GM18858 (cell line): ENCODE measurements at regions not wholly inside any gene's neighbourhood (a gene's known extent, or its start where the extent isn't known, plus 50 kb on each side); places are given as distances from the start of the nearest gene placed in this dataset.

Experiments used
- ATAC-seq: cut with Tn5 transposase; IDR thresholded peaks from one replicate; pipeline ENCODE4 v1.9.1; 2021; ENCODE audit not compliant: unreplicated experiment

- ATAC-seq: no peak
These were observed 552.6 kb downstream of the MRPL39 start for GRCh38 chr21:25054689-25055088.

- peak; percentile 95 for ATAC-seq
These were observed 567.6 kb downstream of the MRPL39 start for GRCh38 chr21:25039461-25040380.

DNA sequence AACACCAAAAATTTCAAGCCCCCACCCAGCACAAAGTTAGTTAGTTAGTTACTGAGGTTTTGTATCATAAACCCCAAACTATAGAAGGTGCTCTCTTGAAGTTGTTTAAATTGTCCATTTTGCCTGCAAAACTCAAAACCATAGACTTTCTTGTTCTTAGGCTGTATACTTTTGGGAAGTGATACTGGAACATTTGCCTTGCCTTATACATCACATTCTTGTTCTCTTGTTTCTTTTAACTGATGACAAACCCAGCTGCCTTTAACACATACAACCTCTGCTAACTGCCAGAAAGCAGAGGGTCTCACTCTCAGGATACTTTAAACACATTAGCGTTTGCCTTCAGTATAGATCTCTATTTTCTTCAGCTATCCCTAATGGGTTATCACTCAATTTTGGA lies 570.5 kb downstream of the MRPL39 start:
- ATAC-seq: no peak

DNA sequence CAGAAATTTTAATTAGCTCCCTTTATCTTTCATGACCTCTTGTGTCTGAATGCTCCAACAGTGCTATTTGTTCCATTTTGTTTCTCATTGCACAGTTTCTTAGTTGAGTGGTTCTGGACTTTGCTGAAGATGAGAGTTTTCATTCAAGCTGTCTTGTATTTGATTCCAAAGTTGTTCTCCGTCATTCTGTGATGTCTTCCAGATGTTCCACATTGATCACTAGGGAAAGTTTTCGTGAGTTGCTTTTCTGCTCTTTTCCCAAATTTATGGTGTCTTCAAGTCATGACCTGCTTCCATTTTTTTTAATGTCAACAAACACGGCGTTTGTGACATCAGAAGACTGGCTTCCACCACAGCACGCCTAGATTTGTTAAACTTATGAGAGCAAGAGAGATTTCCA lies 575.5 kb downstream of the MRPL39 start:
- ATAC-seq: no peak

- no peak for ATAC-seq
These were observed 577.7 kb downstream of the MRPL39 start for GRCh38 chr21:25029580-25029979.

- no peak for ATAC-seq
These were observed 581.7 kb downstream of the MRPL39 start for GRCh38 chr21:25025596-25025995.

DNA sequence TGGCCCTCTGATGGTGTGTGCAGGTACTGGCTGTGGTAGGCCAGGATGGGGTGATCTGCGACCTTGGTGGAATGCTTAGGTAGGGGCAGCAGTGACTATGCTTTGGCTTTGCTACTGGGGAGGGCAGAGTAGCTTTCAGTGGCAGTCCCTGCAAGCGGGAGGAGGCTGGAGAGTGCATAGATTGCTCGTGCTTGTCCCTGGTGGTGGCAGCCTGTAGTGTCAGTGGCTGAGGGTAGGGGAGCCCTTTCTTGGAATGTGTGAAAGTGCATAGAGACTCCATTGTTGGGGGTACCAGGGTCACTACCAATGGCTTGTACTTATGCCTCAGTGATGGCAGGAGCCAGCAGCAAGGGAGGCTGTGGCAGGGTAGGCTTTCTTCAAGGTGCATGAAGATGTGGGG lies 582.6 kb downstream of the MRPL39 start:
- ATAC-seq: no peak

DNA sequence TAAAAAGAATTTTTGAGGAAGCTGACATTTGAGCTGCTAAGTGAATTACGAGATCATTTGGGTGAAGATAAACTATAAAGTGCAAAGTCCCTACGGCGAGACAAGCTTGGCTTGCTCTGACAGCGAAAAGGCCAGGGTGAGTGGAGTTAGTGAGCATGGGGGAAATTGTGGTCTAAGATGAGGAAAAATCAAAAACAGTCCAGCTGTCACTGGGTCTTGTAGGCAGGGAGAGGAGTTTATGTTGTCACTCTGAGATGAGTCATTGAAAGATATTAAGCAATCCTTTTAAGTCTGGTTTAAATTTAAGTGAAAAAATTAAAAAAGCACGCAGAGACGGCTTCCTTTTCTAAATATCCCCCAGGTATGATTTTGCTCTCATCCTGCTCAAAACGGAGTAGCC lies 601.9 kb downstream of the MRPL39 start:
- ATAC-seq: no peak

DNA sequence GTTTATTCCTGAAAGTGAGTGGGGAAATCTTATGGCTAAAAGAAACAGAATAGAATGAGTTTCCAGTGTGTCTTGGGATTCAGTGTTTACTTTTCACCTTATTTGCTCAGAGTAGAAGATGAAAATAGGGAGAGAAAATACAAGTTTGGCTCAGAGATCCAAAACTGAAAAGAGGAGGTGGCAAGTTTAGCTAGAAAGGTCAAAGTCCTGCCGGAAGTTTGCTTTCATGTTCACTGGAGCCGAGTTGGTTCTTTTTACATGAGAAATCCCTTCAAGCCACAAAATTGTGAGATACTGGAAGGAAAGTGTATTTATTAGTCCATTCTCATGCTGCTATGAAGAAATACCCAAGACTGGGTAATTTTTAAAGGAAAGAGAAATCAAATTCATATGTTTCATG lies 604.6 kb downstream of the MRPL39 start:
- no peak for ATAC-seq

DNA sequence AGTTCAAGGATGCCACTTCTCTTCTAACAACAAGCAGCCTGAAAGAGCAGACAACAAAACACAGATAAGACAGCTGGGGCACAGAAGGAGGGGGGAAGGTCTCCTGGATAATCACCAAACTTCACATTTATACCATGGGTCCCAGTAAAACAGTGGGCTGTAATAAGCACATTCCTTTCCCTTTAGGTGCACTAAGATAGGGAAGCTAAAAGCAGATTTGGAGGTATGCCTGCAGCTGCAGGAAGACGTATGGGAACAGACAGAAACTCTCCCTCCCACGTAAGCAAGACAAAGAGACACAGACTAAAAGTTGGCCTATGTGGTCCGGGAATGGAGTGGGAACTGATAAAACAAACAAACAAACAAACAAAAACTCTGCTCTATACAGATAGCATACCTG lies 612.1 kb downstream of the MRPL39 start:
- no peak for ATAC-seq

- ATAC-seq: no peak
These were observed 612.6 kb downstream of the MRPL39 start for GRCh38 chr21:24994717-24995116.

DNA sequence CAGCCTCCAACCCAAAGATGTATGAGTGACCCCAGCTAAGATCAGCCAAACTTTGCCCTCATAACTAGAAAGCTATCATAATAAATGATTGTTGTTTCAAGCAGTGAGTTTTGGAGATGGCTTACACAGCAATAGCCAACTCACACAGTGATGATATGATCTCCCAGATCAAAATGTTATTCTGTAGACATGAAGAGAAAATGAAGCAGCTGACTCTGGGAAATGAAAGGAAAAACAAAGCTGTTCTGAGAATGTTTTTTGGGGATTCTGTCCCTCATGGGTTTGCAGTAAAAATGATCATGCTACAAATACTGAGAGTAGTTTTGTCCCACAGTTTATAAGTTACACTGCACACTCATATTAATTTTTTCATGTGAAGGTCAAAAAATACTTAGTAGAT lies 617.8 kb downstream of the MRPL39 start:
- ATAC-seq: no peak

GRCh38 chr21:24988941-24989340 lies 618.3 kb downstream of the MRPL39 start:
- no peak for ATAC-seq

DNA sequence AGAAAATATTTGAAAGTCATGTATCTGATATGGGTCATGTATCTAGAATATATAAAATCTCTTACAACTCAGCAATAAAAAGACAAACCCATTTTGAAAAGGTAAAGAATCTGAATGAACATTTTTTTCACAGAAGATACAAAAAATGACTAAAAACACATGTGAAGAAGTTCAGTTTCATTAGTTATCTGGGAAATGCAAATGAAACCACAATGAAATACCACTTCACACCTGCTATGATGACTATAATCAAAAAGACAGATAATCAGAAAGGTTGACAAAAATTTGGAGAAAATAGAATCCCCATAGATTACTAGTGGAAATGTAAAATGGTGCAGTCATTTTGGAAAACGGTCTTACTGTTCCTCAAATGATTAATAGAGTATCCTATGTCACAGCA lies 631.0 kb downstream of the MRPL39 start:
- ATAC-seq: peak; percentile 86

DNA sequence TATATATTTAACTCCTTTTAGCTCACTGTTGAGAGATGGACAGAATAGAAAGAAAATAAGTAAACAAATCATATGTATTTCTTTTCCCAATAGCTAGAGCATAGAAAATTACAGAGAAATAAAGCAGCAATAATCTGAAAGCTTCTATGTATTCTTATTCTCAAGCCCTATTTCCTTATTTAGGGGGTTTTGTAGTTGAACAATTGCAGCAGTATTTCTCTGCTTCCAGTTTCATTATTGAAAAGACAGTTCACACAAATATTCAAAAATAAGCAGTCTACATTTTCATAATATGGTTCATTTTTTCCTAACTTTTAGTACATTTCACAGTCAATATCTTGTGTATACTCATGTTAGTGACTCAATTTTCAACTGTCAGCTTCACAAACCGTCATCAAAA lies 638.2 kb downstream of the MRPL39 start:
- no peak for ATAC-seq

GRCh38 chr21:24955275-24955961 lies 651.9 kb downstream of the MRPL39 start:
- ATAC-seq: peak; percentile 93

DNA sequence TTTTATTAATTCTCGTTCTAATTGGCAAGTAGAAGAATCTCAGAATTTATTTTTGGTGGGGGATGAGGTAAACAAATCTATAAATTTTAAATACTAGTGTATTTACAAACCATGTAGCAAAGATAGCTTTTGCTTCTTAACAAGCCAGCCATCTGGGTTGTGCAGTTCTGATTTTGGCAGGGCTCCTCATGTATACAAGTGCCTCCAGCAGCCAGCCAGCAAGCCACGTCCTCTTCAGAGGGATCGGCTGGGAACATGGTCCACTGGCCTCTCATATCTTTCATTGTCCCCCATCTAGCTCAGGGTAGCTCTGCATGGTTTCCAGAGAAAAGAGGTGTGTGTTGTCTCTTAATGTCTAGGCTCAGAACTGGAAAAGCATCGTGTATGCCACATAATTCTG lies 659.1 kb downstream of the MRPL39 start:
- ATAC-seq: no peak

GRCh38 chr21:24945910-24946309 lies 661.4 kb downstream of the MRPL39 start:
- ATAC-seq: no peak

DNA sequence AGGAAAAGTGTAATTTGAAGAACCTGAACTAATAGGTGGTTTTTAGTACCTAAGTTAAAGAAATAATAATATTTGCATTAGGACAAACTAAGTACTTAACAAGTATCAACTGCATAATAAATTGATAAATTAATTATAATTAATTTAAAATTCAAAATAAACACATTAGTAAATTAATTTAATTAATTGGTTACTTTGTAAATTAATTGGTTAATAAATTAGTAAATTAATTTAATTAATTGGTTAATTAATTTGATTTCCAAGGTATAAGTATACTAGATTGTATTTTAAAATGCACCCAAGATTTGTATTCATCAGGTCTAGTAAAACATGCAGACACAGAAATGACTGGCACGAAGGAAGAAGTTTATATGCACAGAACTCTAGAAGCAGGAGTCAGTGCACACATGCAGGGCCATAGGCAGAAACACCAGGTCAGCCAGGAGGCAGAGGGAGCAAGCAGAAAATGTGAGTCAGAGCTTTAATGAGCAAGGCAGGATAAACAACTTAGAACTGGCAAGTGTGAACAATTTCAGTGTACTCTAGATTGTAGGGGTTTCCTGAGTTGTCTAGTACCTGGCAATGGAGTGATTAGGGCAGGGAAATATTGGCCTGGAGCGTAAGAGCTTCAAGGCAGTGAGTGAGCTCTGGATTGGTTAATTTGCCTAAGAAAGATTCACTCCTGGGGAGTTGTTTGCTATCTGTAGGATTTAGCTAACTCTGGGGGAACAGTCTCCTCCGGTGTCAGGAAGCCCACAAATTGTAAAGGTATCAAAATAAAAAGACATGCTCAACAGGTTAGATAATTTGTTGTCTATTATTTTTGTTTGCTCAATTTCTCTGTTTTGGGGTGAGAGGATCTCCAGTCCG lies 665.7 kb downstream of the MRPL39 start:
- ATAC-seq: no peak

GRCh38 chr21:24939291-24939690 lies 668.0 kb downstream of the MRPL39 start:
- ATAC-seq: no peak

GRCh38 chr21:24938573-24938972 lies 668.7 kb downstream of the MRPL39 start:
- no peak for ATAC-seq
